ENCODE measurements at regions not wholly inside any gene's neighbourhood (a gene's known extent, or its start where the extent isn't known, plus 50 kb on each side); places are given as distances from the start of the nearest gene placed in this dataset.

DNA sequence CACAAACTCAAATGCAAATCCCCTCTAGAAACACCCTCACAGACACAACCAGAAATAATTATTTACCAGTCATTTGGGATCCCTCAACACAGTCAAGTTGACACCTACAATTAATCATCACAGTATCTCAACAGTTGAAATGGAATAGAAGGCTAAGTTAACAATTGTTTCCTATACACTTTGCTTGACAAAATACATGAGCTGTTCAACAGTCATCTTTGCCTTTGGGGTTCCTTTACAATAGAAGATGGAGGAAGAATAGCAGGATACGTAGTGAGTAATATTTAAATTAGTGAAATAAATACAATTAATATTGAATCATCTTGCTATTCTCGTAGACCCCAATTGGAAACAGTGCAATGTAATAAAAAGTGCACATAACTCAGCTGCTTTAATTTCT is 487.3 kb upstream of the ADAMTS5 start:
- CTCF ChIA-PET = no interaction called here
- H3K36me3 Mint-ChIP-seq = no peaks in the 10 kb centered on the region
- H3K9me3 Mint-ChIP-seq (ENCODE audit: low read depth) = no peaks in the 10 kb centered on the region
- H3K27me3 Mint-ChIP-seq = no peaks in the 10 kb centered on the region
- ATAC-seq (no peak), DNase-seq (no peak)
- no peak overlapping the region for H3K27ac Mint-ChIP-seq
- no peak overlapping the region for H3K4me3 Mint-ChIP-seq
- H3K4me1 Mint-ChIP-seq = no peaks in the 10 kb centered on the region

DNA sequence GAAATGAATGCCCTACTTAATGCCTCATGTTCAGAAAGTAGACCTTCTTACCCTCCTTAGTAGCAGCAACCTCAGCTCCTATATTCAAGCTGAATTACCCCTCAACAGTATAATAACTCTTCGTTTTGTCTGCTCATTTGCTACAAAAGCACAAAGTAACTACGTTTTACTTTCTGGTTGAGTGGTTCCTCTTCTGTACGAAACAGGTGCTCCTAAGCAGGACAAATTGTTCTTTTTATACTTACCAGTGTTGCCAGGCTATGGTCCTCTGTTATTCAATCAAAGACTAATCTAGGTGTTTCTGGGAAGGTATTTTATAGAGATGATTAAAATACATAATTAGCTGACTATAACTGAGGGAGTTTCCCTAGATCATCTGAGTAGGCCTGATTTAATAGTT is 484.2 kb upstream of the ADAMTS5 start:
- ATAC-seq (no peak), DNase-seq (no peak)
- Mint-ChIP-seq H3K4me3 (no peak overlapping the region), H3K27ac (no peak overlapping the region), H3K9me3 (ENCODE audit: low read depth) (no peaks in the 10 kb centered on the region), H3K36me3 (no peaks in the 10 kb centered on the region), H3K27me3 (no peaks in the 10 kb centered on the region), H3K4me1 (no peaks in the 10 kb centered on the region)
- CTCF ChIA-PET = no interaction called here

DNA sequence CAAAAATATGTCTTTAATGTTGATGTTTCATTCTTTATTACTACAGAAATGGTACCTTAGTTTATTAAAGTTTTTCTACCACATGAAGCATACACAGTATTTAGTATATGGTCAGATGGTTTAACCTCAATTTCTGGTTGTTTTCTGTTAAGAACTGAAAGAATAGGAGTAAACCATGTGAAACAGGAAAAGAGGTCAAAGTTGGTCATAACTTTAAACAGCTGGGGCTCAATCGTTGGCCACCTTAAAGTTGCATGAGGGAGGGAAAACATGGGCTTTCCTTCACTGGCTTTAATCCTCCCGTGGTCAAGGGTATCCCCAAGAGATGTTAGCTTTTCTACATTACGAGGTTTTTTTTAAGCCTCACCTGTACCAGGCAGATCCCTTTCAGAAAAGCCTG is 483.3 kb upstream of the ADAMTS5 start:
- CTCF ChIA-PET = no interaction called here
- no peak for ATAC-seq
- H3K36me3 Mint-ChIP-seq = no peaks in the 10 kb centered on the region

DNA sequence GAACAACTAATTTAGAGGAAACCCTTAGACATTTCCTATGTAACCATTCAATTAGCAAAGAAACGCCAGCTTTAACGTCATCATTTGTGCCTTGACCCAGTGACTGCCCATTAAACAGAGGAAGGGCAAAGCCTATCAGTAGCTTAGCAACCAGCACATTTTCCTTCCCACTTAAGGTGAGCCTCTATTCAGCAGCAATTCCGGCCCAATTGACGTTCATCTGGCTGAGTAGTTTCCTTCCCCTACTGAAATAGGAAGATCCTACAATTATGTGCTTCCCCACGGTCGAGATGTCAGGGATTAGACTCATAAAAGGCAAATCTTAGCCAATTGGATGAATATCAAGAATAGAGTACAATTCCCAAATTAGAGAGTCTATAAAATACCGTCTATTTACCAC is 482.1 kb upstream of the ADAMTS5 start:
- CTCF ChIA-PET = no interaction called here
- Mint-ChIP-seq H3K4me1 (no peaks in the 10 kb centered on the region), H3K27ac (no peak overlapping the region), H3K36me3 (no peaks in the 10 kb centered on the region), H3K27me3 (no peaks in the 10 kb centered on the region), H3K4me3 (no peak overlapping the region), H3K9me3 (ENCODE audit: low read depth) (peaks cover 3% of the 10 kb centered on the region)
- ATAC-seq (no peak), DNase-seq (no peak)

More for the DNA sequence above, 483.3 kb upstream of the ADAMTS5 start:
- no peaks in the 10 kb centered on the region for H3K4me1 Mint-ChIP-seq
- no peak for DNase-seq
- H3K9me3 Mint-ChIP-seq (ENCODE audit: low read depth) = peaks cover 3% of the 10 kb centered on the region
- H3K4me3 Mint-ChIP-seq = no peak overlapping the region
- no peak overlapping the region for H3K27ac Mint-ChIP-seq
- no peaks in the 10 kb centered on the region for H3K27me3 Mint-ChIP-seq

DNA sequence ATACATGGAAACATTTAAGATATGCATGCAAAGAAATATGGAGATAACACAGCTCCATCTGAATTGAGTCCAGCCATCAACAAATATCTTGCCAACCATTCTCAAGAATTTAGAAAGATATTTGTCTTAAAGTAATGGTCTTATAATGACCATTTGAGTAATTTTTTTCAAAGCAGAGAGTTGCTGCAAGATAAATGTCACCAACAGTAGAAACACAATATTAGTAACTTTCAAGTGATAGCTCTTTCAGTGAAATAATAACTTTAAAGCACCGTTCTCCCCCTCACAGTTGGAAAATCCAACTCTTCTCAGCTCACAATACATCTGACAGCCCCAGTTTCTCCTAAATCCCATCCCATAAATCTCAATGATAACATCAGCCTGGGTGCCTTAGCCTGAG is 481.0 kb upstream of the ADAMTS5 start:
- Mint-ChIP-seq H3K27me3 (no peaks in the 10 kb centered on the region), H3K9me3 (ENCODE audit: low read depth) (peaks cover 8% of the 10 kb centered on the region), H3K4me3 (no peak overlapping the region), H3K36me3 (no peaks in the 10 kb centered on the region), H3K4me1 (no peaks in the 10 kb centered on the region), H3K27ac (no peak overlapping the region)
- CTCF ChIA-PET = no interaction called here
- DNase-seq (no peak), ATAC-seq (no peak)

DNA sequence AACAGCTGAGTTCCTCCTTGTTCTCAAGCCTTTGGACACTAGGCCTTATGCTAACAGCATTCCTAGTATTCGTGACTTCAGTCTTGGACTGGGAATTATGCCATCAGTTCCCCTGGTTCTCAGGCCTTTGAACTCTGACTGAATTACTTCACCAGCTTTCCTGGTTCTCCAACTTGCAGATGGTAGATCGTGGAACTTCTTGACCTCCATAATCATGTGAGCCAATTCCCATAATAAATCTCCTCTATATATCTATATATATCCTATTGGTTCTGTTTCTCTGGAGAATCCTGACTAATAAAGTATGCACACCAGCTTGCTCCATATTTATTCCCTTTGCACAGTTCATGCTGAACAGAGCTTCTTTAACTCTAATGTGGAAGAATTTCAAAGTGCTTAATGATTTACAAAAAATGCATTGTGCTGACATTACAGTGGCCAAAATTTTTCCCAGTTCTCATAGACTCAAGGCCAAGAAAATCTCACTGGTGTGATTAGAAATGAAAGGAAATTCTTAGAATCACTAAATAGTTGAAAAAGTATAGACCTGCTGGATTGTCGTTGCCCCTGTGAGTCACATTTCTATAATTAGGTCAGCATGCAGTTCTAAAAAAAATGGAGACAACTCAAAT is 462.9 kb upstream of the ADAMTS5 start:
- no peaks in the 10 kb centered on the region for H3K36me3 Mint-ChIP-seq
- no peaks in the 10 kb centered on the region for H3K4me1 Mint-ChIP-seq
- no peak for DNase-seq
- no peak for ATAC-seq
- H3K27me3 Mint-ChIP-seq = no peaks in the 10 kb centered on the region
- CTCF ChIA-PET = no interaction called here
- no peak overlapping the region for H3K4me3 Mint-ChIP-seq
- H3K9me3 Mint-ChIP-seq (ENCODE audit: low read depth) = peaks cover 10% of the 10 kb centered on the region
- no peak overlapping the region for H3K27ac Mint-ChIP-seq

DNA sequence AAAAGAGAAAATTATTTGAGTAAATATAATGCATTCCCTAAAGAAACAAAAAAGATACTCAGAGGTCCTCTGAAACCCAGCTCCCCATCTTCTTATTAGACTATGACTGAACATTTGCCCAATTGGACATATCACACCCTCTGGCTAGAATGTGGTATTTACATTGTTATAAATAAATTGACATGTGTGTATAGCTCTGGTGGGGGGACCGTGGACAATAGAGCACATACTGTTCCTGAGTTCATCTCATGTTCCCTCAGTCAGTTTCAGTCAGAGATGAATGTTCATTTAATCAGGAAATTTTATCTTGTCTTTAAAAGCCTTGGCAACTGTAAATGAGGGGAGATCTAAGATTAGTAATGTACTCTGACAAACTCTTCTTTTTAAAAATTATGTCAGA is 459.3 kb upstream of the ADAMTS5 start:
- ATAC-seq = no peak

DNA sequence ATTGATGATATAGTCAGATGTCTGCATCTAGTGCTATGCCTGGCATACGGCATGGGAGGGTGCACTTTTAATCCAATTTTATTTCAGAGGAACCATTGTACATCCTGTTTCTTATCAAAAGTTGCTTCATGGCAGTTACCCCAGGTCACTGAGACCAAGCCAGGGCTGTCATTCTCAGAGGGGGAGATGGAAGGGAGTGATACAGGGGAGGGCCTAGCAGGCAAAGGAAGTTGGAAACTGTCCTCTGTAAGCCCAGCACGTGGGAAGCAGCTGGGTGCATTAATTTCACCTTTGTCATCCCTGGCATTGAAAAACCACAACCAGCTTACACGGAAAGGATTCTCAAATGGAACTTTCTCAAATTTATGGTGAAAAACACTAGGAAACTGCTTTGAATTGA is 458.7 kb upstream of the ADAMTS5 start:
- Mint-ChIP-seq H3K9me3 (ENCODE audit: low read depth) (peaks cover 7% of the 10 kb centered on the region), H3K36me3 (no peaks in the 10 kb centered on the region), H3K4me3 (no peak overlapping the region), H3K27me3 (no peaks in the 10 kb centered on the region), H3K27ac (no peak overlapping the region), H3K4me1 (no peaks in the 10 kb centered on the region)
- DNase-seq (no peak), ATAC-seq (no peak)
- CTCF ChIA-PET = no interaction called here

More for the DNA sequence above, 459.3 kb upstream of the ADAMTS5 start:
- DNase-seq = no peak
- no peaks in the 10 kb centered on the region for H3K4me1 Mint-ChIP-seq
- no peaks in the 10 kb centered on the region for H3K27me3 Mint-ChIP-seq
- CTCF ChIA-PET = no interaction called here
- H3K27ac Mint-ChIP-seq = no peak overlapping the region
- no peaks in the 10 kb centered on the region for H3K36me3 Mint-ChIP-seq
- no peak overlapping the region for H3K4me3 Mint-ChIP-seq
- peaks cover 12% of the 10 kb centered on the region for H3K9me3 Mint-ChIP-seq (ENCODE audit: low read depth)

DNA sequence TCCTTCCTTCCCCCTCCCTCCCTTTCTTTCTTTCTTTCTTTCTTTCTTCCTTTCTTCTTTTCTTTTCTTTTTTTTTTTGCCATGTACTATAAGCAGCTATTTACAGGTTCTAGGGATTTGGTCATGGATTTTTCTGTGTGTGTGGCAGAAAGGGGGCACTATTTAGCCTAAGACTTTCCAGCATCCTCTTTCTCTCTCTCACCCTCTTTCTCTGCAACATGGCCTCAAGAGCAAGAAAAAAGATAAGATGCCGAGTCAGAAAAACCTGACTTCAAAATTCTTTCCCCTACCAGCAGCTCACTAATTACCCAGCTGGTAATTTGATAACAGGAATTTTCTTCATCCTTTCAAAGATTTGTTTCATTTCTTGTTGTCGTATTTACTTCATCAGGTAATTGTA is 458.3 kb upstream of the ADAMTS5 start:
- no peak overlapping the region for H3K27ac Mint-ChIP-seq
- CTCF ChIA-PET = no interaction called here
- H3K36me3 Mint-ChIP-seq = no peaks in the 10 kb centered on the region
- ATAC-seq (no peak), DNase-seq (no peak)
- no peak overlapping the region for H3K4me3 Mint-ChIP-seq
- H3K27me3 Mint-ChIP-seq = no peaks in the 10 kb centered on the region
- no peaks in the 10 kb centered on the region for H3K4me1 Mint-ChIP-seq
- peaks cover 6% of the 10 kb centered on the region for H3K9me3 Mint-ChIP-seq (ENCODE audit: low read depth)

DNA sequence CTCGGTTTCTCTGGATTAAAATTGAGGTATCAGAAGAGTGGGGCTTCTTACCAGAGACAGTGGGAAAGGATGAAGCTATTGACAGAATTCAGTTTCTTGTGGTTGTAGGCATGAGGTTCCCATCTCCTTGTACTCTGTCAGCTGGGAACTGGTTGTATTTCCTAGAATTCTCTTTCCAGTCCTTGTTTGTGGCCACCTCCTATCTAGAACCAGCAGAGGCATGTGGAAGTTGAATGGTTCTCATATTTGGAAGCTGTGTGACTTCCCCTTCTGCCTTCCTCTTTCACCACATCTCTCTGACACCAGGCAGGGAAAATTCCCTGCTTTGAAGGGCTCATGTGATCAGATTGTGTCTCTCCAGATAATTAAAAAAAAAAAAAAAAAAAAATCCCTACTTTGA is 457.7 kb upstream of the ADAMTS5 start:
- Mint-ChIP-seq H3K27me3 (no peaks in the 10 kb centered on the region), H3K36me3 (no peaks in the 10 kb centered on the region), H3K9me3 (ENCODE audit: low read depth) (peaks cover 6% of the 10 kb centered on the region), H3K4me1 (no peaks in the 10 kb centered on the region), H3K27ac (no peak overlapping the region), H3K4me3 (no peak overlapping the region)
- DNase-seq (no peak), ATAC-seq (no peak)
- CTCF ChIA-PET = no interaction called here

DNA sequence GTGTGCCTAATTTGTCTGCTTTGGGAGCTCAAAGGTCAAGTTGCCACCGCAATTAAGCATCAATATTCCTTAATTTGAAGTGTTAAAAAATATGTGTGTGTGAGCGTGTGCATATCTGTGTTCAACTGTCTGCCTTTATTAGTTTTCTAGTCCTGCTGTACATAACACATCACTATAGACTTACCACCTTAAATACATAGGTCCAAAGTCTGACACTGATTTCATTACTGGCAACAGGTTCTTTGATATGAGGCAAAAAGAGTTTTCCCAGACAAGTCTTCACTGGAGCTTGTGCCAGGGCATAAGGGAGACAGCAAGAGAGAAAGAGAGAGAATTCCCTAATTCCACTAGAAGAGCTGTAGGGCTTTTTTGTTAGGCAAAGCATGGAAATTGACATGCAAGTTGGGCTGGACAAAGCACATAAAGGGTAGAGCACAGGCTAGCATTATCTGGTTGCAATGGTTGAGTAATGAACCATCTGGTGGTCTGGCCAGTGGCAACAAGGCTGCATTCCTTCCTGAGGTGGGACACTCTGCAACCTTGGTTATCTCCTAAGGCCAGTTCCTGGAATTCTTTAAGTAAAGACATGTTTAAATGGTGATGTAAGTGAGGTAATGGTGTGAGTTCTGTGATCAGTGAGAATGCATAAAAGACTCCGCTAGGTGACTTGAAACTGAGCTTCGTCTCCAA is 457.2 kb upstream of the ADAMTS5 start:
- no peaks in the 10 kb centered on the region for H3K4me1 Mint-ChIP-seq
- no peaks in the 10 kb centered on the region for H3K27me3 Mint-ChIP-seq
- H3K4me3 Mint-ChIP-seq = no peak overlapping the region
- H3K9me3 Mint-ChIP-seq (ENCODE audit: low read depth) = peaks cover 7% of the 10 kb centered on the region
- H3K27ac Mint-ChIP-seq = no peak overlapping the region
- ATAC-seq (no peak), DNase-seq (no peak)
- H3K36me3 Mint-ChIP-seq = no peaks in the 10 kb centered on the region
- CTCF ChIA-PET = no interaction called here

DNA sequence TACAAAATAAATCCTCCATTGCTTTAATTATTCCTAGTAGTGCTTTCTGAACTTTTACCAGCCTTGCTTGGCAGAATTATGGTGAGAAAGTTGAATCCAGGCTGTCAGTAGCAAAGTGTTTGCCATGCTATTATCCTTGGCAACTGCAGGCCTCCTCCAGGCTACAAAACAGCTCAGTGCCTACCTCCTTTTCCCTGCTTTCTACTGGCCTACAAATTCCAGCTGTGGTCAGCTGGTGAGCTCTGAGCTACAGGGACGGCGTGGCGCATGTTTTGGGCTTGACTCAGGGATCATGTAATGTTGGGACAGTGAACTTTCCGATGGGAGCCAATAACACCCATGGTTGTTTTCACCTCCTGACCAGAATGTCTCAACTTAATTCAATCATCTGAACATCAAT is 456.1 kb upstream of the ADAMTS5 start:
- DNase-seq = no peak
- no peaks in the 10 kb centered on the region for H3K27me3 Mint-ChIP-seq
- no peak overlapping the region for H3K4me3 Mint-ChIP-seq
- H3K4me1 Mint-ChIP-seq = no peaks in the 10 kb centered on the region
- H3K9me3 Mint-ChIP-seq (ENCODE audit: low read depth) = peaks cover 8% of the 10 kb centered on the region
- H3K27ac Mint-ChIP-seq = no peak overlapping the region
- CTCF ChIA-PET = no interaction called here
- H3K36me3 Mint-ChIP-seq = no peaks in the 10 kb centered on the region
- no peak for ATAC-seq

DNA sequence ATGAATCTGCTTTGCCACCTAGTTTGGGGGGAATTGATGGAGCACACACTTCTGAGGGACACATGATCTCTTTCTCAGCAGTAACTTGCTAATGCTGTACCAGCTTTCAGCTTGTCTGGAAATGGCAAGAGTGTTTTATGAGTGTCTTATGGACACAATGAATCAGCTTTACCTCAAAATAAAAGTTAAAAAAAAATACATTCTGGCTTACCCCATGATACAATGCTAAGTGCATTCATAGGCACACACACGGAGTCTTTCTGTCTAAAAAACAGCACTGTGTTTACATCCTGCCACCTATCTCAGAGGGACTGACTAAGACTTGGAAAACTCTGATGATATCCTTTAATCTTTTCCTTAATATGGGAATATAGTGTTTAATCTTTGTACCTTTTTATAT is 455.5 kb upstream of the ADAMTS5 start:
- no peaks in the 10 kb centered on the region for H3K36me3 Mint-ChIP-seq
- ATAC-seq = no peak

DNA sequence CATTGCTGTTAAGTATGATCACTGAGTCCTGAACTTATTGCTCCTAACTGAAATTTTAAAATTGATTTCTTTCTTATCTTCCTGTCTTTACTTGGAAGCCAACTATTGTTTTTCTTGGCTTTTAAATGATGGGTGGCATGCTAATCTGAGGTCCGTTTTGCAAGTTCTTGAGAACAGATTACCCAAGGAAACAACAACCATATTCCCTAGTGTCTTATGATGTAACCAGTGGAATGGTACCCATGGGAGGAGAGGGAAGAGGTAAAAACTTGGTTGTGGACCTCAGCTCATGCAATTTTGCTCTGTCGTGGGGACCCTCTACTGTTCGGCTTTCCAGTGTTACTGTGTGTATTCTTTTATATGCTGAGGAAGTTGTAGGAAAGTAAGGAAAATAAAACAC is 454.8 kb upstream of the ADAMTS5 start:
- CTCF ChIA-PET = no interaction called here
- DNase-seq = no peak
- no peaks in the 10 kb centered on the region for H3K27me3 Mint-ChIP-seq
- H3K27ac Mint-ChIP-seq = no peak overlapping the region
- no peaks in the 10 kb centered on the region for H3K4me1 Mint-ChIP-seq
- peaks cover 11% of the 10 kb centered on the region for H3K9me3 Mint-ChIP-seq (ENCODE audit: low read depth)
- no peaks in the 10 kb centered on the region for H3K36me3 Mint-ChIP-seq
- ATAC-seq = no peak
- no peak overlapping the region for H3K4me3 Mint-ChIP-seq

More for the DNA sequence above, 455.5 kb upstream of the ADAMTS5 start:
- CTCF ChIA-PET = no interaction called here
- no peaks in the 10 kb centered on the region for H3K27me3 Mint-ChIP-seq
- no peak overlapping the region for H3K27ac Mint-ChIP-seq
- no peak for DNase-seq
- H3K9me3 Mint-ChIP-seq (ENCODE audit: low read depth) = peaks cover 8% of the 10 kb centered on the region
- no peaks in the 10 kb centered on the region for H3K4me1 Mint-ChIP-seq
- H3K4me3 Mint-ChIP-seq = no peak overlapping the region

DNA sequence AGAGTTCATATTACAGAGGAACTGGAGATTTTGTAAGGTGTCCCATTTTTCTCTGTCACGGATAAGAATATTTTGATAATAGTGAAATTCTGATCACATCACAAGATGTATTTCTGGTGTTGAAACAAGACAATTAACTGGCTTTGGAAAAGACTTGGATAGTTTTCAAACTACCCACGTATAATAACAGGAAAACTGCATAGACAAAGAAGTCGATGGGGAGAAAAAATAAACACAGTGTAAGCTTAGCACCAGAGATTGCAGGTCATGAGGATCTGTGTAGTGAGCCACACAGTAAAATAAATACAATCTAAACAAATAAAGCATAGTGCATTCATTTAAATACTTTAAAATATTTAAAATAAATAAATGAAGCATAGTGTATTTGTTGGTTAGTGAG is 452.3 kb upstream of the ADAMTS5 start:
- ATAC-seq (no peak), DNase-seq (no peak)
- Mint-ChIP-seq H3K36me3 (no peaks in the 10 kb centered on the region), H3K9me3 (ENCODE audit: low read depth) (peaks cover 16% of the 10 kb centered on the region), H3K27ac (no peak overlapping the region), H3K27me3 (no peaks in the 10 kb centered on the region), H3K4me1 (no peaks in the 10 kb centered on the region), H3K4me3 (no peak overlapping the region)
- CTCF ChIA-PET = no interaction called here

All from activated CD8-positive, alpha-beta memory T cell treated with anti-CD3 and anti-CD28 coated beads, Interleukin-2, amount 10 ng/mL, durations not matched to agents 7 days and 5 days (primary cell).